Immature natural killer cell (primary cell): ENCODE measurements at regions not wholly inside any gene's neighbourhood (a gene's known extent, or its start where the extent isn't known, plus 50 kb on each side); places are given as distances from the start of the nearest gene placed in this dataset.
"Not testable (repeated sequence)": the region's sequence is repeated elsewhere in the genome, so short reads cannot be mapped to it uniquely, and the experiment has no call there.

Experiments
- DNase-seq, 3 donors: peaks; one replicate each; pipeline ENCODE4 v3.0.0; 2022; ENCODE audit warnings: mixed read lengths in 1 of 3
- H3K27ac Mint-ChIP-seq, 6 donors: one replicate each; pipeline ENCODE4 v1.8.0; 2020; ENCODE audit warnings: mixed read lengths in 6 of 6, mild to moderate bottlenecking in 5 of 6, inconsistent platforms in 4 of 6, moderate library complexity in 3 of 6
- H3K27me3 Mint-ChIP-seq, 3 donors: one replicate each; pipeline ENCODE4 v1.8.0; 2020 to 2021; ENCODE audit warnings: low read depth in 3 of 3, mild to moderate bottlenecking in 3 of 3, mixed read lengths in 3 of 3, moderate library complexity in 3 of 3, inconsistent platforms in 1 of 3
- H3K36me3 Mint-ChIP-seq, 3 donors: one replicate each; pipeline ENCODE4 v1.8.0; 2020; ENCODE audit warnings: mixed read lengths in 3 of 3, inconsistent platforms in 2 of 3, mild to moderate bottlenecking in 2 of 3
- H3K4me1 Mint-ChIP-seq, 2 donors: one replicate each; pipeline ENCODE4 v1.8.0; 2020; ENCODE audit warnings: inconsistent platforms in 2 of 2, mild to moderate bottlenecking in 2 of 2, mixed read lengths in 2 of 2, moderate library complexity in 1 of 2
- H3K4me3 Mint-ChIP-seq, 5 donors: one replicate each; pipeline ENCODE4 v1.8.0; 2020; ENCODE audit warnings: mild to moderate bottlenecking in 5 of 5, mixed read lengths in 5 of 5, inconsistent platforms in 3 of 5, moderate library complexity in 3 of 5
- H3K9me3 Mint-ChIP-seq, 6 donors: one replicate each; pipeline ENCODE4 v1.8.0; 2020; ENCODE audit warnings: mild to moderate bottlenecking in 6 of 6, mixed read lengths in 6 of 6, inconsistent platforms in 4 of 6, moderate library complexity in 3 of 6

GRCh38 chr5:40137223-40137622 is 542.5 kb upstream of the PTGER4 start:
- Mint-ChIP-seq H3K27ac (no peak overlapping the region), H3K36me3 (peaks cover 0 to 4% (median 0%) of the 10 kb centered on the region in 3 donors), H3K4me3 (no peak overlapping the region), H3K4me1 (no peaks in the 10 kb centered on the region), H3K9me3 (no peaks in the 10 kb centered on the region), H3K27me3 (peaks cover 0 to 4% (median 1%) of the 10 kb centered on the region in 3 donors)
- DNase-seq = no peak

- no peak overlapping the region for H3K27ac Mint-ChIP-seq
- no peak overlapping the region for H3K4me3 Mint-ChIP-seq
- no peaks in the 10 kb centered on the region for H3K36me3 Mint-ChIP-seq
- no peaks in the 10 kb centered on the region for H3K9me3 Mint-ChIP-seq
- peaks cover 0 to 4% (median 3%) of the 10 kb centered on the region in 3 donors for H3K27me3 Mint-ChIP-seq
- no peak for DNase-seq
- no peaks in the 10 kb centered on the region for H3K4me1 Mint-ChIP-seq
These were observed 544.7 kb upstream of the PTGER4 start for GRCh38 chr5:40134883-40135520.

- Mint-ChIP-seq H3K4me1 (peaks cover 23% of the 10 kb centered on the region in 2 donors), H3K27ac (no peak overlapping the region), H3K4me3 (no peak overlapping the region), H3K27me3 (peaks cover 0 to 2% (median 0%) of the 10 kb centered on the region in 3 donors), H3K36me3 (peaks cover 0 to 6% (median 0%) of the 10 kb centered on the region in 3 donors), H3K9me3 (peaks cover 8 to 25% (median 14%) of the 10 kb centered on the region in 6 donors)
- DNase-seq = no peak
These were observed 555.3 kb upstream of the PTGER4 start for GRCh38 chr5:40124367-40124766.

- no peaks in the 10 kb centered on the region for H3K4me1 Mint-ChIP-seq
- peaks cover 0 to 2% (median 0%) of the 10 kb centered on the region in 3 donors for H3K27me3 Mint-ChIP-seq
- H3K27ac Mint-ChIP-seq = no peak overlapping the region
- H3K4me3 Mint-ChIP-seq = no peak overlapping the region
- DNase-seq = no peak
- peaks cover 0 to 6% (median 0%) of the 10 kb centered on the region in 3 donors for H3K36me3 Mint-ChIP-seq
- peaks cover 6 to 25% (median 11%) of the 10 kb centered on the region in 6 donors for H3K9me3 Mint-ChIP-seq
These were observed 558.5 kb upstream of the PTGER4 start for GRCh38 chr5:40121236-40121635.

- no peaks in the 10 kb centered on the region for H3K36me3 Mint-ChIP-seq
These were observed 566.8 kb upstream of the PTGER4 start for GRCh38 chr5:40112875-40113274.

GRCh38 chr5:40111036-40111435 is 568.7 kb upstream of the PTGER4 start:
- H3K4me1 Mint-ChIP-seq, H3K27me3 Mint-ChIP-seq, H3K36me3 Mint-ChIP-seq, H3K9me3 Mint-ChIP-seq, H3K4me3 Mint-ChIP-seq, DNase-seq, H3K27ac Mint-ChIP-seq: not testable (repeated sequence)

More at GRCh38 chr5:40112875-40113274, 566.8 kb upstream of the PTGER4 start:
- H3K4me1 Mint-ChIP-seq = peaks cover 0 to 2% of the 10 kb centered on the region in 2 donors
- no peak overlapping the region for H3K4me3 Mint-ChIP-seq
- DNase-seq = no peak
- H3K9me3 Mint-ChIP-seq = no peaks in the 10 kb centered on the region
- H3K27ac Mint-ChIP-seq = no peak overlapping the region
- peaks cover 0 to 5% (median 4%) of the 10 kb centered on the region in 3 donors for H3K27me3 Mint-ChIP-seq

- DNase-seq, H3K4me1 Mint-ChIP-seq, H3K27me3 Mint-ChIP-seq, H3K36me3 Mint-ChIP-seq, H3K9me3 Mint-ChIP-seq, H3K27ac Mint-ChIP-seq, H3K4me3 Mint-ChIP-seq: not testable (repeated sequence)
These were observed 570.8 kb upstream of the PTGER4 start for GRCh38 chr5:40108764-40109390.

GRCh38 chr5:40107786-40108185 is 571.9 kb upstream of the PTGER4 start:
- H3K27ac Mint-ChIP-seq, H3K27me3 Mint-ChIP-seq, DNase-seq, H3K36me3 Mint-ChIP-seq, H3K4me3 Mint-ChIP-seq, H3K4me1 Mint-ChIP-seq: not testable (repeated sequence)
- H3K9me3 Mint-ChIP-seq = peaks cover 2 to 19% (median 13%) of the 10 kb centered on the region in 6 donors

- peaks cover 6 to 7% (median 6%) of the 10 kb centered on the region in 3 donors for H3K36me3 Mint-ChIP-seq
- H3K4me1 Mint-ChIP-seq = peaks cover 0 to 2% of the 10 kb centered on the region in 2 donors
- peaks cover 0 to 2% (median 2%) of the 10 kb centered on the region in 3 donors for H3K27me3 Mint-ChIP-seq
- no peak for DNase-seq
- no peak overlapping the region for H3K4me3 Mint-ChIP-seq
- no peak overlapping the region for H3K27ac Mint-ChIP-seq
- H3K9me3 Mint-ChIP-seq = peaks cover 2 to 22% (median 13%) of the 10 kb centered on the region in 6 donors
These were observed 572.9 kb upstream of the PTGER4 start for GRCh38 chr5:40106847-40107246.

- Mint-ChIP-seq H3K27ac (no peak overlapping the region), H3K9me3 (peaks cover 0 to 9% (median 0%) of the 10 kb centered on the region in 6 donors), H3K4me1 (no peaks in the 10 kb centered on the region), H3K4me3 (no peak overlapping the region), H3K36me3 (peaks cover 0 to 3% (median 0%) of the 10 kb centered on the region in 3 donors), H3K27me3 (peaks cover 0 to 4% (median 3%) of the 10 kb centered on the region in 3 donors)
- DNase-seq = no peak
These were observed 581.4 kb upstream of the PTGER4 start for GRCh38 chr5:40098313-40098712.

GRCh38 chr5:40093550-40093949 is 586.2 kb upstream of the PTGER4 start:
- no peak for DNase-seq
- H3K36me3 Mint-ChIP-seq = peaks cover 0 to 3% (median 0%) of the 10 kb centered on the region in 3 donors
- H3K4me1 Mint-ChIP-seq = no peaks in the 10 kb centered on the region
- no peak overlapping the region for H3K4me3 Mint-ChIP-seq
- no peak overlapping the region for H3K27ac Mint-ChIP-seq
- peaks cover 2 to 22% (median 13%) of the 10 kb centered on the region in 6 donors for H3K9me3 Mint-ChIP-seq
- peaks cover 2 to 7% (median 6%) of the 10 kb centered on the region in 3 donors for H3K27me3 Mint-ChIP-seq

- Mint-ChIP-seq H3K9me3 (peaks cover 8 to 22% (median 13%) of the 10 kb centered on the region in 6 donors), H3K4me3 (no peak overlapping the region), H3K36me3 (peaks cover 0 to under 1% (median 0%) of the 10 kb centered on the region in 3 donors), H3K27ac (no peak overlapping the region), H3K27me3 (peaks cover 2 to 7% (median 2%) of the 10 kb centered on the region in 3 donors), H3K4me1 (no peaks in the 10 kb centered on the region)
- no peak for DNase-seq
These were observed 590.4 kb upstream of the PTGER4 start for GRCh38 chr5:40089269-40089668.

- Mint-ChIP-seq H3K36me3 (no peaks in the 10 kb centered on the region), H3K27me3 (no peaks in the 10 kb centered on the region), H3K27ac (no peak overlapping the region), H3K4me1 (no peaks in the 10 kb centered on the region), H3K9me3 (peaks cover 0 to 6% (median 3%) of the 10 kb centered on the region in 6 donors), H3K4me3 (no peak overlapping the region)
- DNase-seq = no peak
These were observed 595.1 kb upstream of the PTGER4 start for GRCh38 chr5:40084614-40085013.

GRCh38 chr5:40082313-40082712 is 597.4 kb upstream of the PTGER4 start:
- DNase-seq = no peak
- Mint-ChIP-seq H3K4me3 (no peak overlapping the region), H3K36me3 (no peaks in the 10 kb centered on the region), H3K9me3 (peaks cover 0 to 4% (median 0%) of the 10 kb centered on the region in 6 donors), H3K4me1 (no peaks in the 10 kb centered on the region), H3K27me3 (peaks cover 0 to 4% (median 0%) of the 10 kb centered on the region in 3 donors), H3K27ac (no peak overlapping the region)
